Endothelial cell of umbilical vein (primary cell): ENCODE measurements at regions not wholly inside any gene's neighbourhood (a gene's known extent, or its start where the extent isn't known, plus 50 kb on each side); places are given as distances from the start of the nearest gene placed in this dataset.

Experiments
- EZH2 ChIP-seq: IDR thresholded peaks from 2 replicates; pipeline ENCODE4 v1.6.1; 2012; ENCODE audit warnings: borderline replicate concordance, low read depth, mild to moderate bottlenecking, moderate library complexity, low read length, inconsistent platforms; ENCODE audit not compliant: severe bottlenecking
- FOS ChIP-seq: IDR thresholded peaks from 2 replicates; pipeline ENCODE4 v1.6.1; 2011; ENCODE audit warnings: mild to moderate bottlenecking, low read length, moderate library complexity, borderline replicate concordance; ENCODE audit not compliant: insufficient read depth
- JUN ChIP-seq: IDR thresholded peaks from 2 replicates; pipeline ENCODE4 v1.6.1; 2011; ENCODE audit warnings: borderline replicate concordance, low read depth; ENCODE audit not compliant: insufficient read length, insufficient read depth
- POLR2A ChIP-seq: IDR thresholded peaks from 2 replicates; pipeline ENCODE4 v1.6.1; 2012; ENCODE audit warnings: low read depth, mild to moderate bottlenecking, control low read depth, low read length
- POLR2AphosphoS5 ChIP-seq: IDR thresholded peaks from 2 replicates; pipeline ENCODE4 v1.6.1; 2012; ENCODE audit warnings: low read depth, mild to moderate bottlenecking, control low read depth, low read length, moderate library complexity; ENCODE audit not compliant: insufficient read depth
- TF ChIP-seq, protein P1 (sequence below), 2 donors: IDR thresholded peaks; 1 replicate in 1 of 2; 2 replicates in 1 of 2; pipeline ENCODE4 v1.5.1; 2011; ENCODE audit warnings: low read length in 2 of 2, mild to moderate bottlenecking in 2 of 2, moderate library complexity in 2 of 2, control low read depth in 1 of 2, inconsistent platforms in 1 of 2, low read depth in 1 of 2; ENCODE audit not compliant: insufficient read depth in 1 of 2; ENCODE audit errors: extremely low read depth in 1 of 2
- TF ChIP-seq, protein P2 (sequence below): IDR thresholded peaks from 2 replicates; pipeline ENCODE4 v1.6.1; 2011; ENCODE audit not compliant: insufficient read depth, insufficient read length

DNA sequence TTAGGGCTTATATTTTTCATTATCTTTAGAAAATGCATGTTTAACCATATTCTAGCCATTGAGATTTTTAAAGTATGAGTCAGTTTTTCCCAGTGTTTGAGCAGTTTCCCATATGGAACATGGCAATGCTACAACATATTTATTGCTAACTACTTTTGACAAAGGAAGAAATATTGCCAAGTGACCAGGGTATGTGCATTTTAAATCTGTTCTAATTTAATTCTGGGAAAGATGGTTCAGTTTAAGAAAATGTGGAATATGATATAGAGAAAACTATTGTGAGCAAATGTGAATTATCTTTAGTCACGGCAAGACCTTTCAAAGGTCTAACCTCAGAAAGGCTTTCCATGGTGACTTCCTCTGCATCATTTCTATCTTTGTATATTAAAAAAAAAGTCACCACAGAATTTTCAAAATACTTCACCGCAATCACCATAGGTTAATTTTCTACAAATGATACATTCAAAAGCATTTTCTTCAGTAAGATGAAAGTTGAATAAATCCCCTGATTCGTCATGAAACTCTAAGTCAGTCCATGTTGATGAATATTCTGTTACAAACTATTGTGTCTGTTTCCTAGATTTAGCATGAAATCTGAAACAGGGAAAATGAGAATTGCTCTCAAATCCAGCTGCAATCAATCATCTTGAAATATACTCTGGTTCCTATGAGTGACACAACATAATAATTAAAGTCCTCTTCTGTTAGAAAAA, 2349.0 kb upstream of the TENM3 start:
- TF ChIP-seq, protein P1, sequence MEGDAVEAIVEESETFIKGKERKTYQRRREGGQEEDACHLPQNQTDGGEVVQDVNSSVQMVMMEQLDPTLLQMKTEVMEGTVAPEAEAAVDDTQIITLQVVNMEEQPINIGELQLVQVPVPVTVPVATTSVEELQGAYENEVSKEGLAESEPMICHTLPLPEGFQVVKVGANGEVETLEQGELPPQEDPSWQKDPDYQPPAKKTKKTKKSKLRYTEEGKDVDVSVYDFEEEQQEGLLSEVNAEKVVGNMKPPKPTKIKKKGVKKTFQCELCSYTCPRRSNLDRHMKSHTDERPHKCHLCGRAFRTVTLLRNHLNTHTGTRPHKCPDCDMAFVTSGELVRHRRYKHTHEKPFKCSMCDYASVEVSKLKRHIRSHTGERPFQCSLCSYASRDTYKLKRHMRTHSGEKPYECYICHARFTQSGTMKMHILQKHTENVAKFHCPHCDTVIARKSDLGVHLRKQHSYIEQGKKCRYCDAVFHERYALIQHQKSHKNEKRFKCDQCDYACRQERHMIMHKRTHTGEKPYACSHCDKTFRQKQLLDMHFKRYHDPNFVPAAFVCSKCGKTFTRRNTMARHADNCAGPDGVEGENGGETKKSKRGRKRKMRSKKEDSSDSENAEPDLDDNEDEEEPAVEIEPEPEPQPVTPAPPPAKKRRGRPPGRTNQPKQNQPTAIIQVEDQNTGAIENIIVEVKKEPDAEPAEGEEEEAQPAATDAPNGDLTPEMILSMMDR (IDR thresholded peaks at IDR 0.05; ENCODE audit: extremely low read depth in 1 of 2, insufficient read depth in 1 of 2, low read depth in 1 of 2, low read length in 2 of 2), result no peak
- TF ChIP-seq POLR2AphosphoS5, result no peak
- no peak for TF ChIP-seq POLR2A
- no peak for TF ChIP-seq EZH2
- TF ChIP-seq, protein P2, sequence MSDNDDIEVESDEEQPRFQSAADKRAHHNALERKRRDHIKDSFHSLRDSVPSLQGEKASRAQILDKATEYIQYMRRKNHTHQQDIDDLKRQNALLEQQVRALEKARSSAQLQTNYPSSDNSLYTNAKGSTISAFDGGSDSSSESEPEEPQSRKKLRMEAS, result no peak
- TF ChIP-seq FOS, result no peak
- TF ChIP-seq JUN, result no peak
